Renal pelvis (tissue), 1 donor: ENCODE measurements at regions not wholly inside any gene's neighbourhood (a gene's known extent, or its start where the extent isn't known, plus 50 kb on each side); places are given as distances from the start of the nearest gene placed in this dataset.
A peak's percentile ranks its signal among the peaks of the same experiment; 100 is the strongest.

Source experiments
- DNase-seq: peaks from one replicate; pipeline ENCODE4 v3.0.0-alpha.2; 2013

DNA sequence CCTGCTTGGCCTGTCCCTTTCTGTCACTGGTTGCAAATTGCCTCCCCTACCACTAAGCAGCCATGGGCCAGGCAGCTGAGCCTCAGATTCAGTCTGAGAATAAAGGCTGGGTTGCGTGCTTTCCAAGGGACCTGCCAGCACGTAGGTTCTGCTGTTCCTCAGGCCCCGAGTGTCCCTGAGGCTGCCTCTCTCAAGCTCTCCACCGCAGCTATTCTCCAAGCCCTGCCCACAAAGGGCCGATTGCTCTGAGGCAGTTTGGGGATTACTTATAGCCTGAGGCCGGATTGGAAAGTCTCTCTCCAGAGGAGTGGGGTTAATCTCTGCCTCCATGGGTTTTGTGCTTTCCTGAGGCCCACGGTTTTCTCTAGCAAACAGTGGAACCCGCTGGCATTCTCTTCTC, 590.7 kb downstream of the BCOR start:
- DNase-seq = no peak

DNA sequence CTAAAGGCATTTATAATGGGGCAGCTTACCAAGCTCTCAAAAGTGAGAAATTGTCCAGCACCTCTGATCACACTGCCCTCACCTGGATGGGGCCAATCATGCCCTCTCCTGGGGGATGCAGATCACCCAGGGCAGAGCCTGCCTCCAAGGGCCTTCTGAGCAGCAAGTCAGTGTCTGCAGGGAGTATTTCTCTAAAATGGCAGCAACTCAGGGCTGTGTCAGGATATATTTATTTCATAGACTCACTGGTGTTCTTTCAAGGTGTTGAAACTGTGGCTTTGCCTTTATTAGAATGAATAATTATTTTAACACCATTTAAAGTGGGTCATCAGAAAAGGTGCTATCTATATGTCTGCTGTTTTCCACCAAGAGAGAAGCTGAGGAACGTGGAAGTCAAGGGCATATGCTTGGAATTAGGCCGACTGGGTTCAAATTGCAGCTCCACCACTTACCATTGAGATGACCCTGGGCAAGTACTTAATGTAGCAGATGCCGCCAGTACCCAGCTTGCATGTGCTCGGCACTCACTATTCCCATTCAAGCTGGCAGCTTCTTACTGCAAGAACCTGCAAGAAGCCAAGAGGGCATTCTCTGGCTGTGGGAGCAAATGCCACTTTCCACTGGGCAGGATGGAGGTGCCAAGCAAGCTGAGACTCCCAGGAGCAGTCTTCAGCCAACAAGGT, 590.0 kb downstream of the BCOR start:
- DNase-seq = no peak

DNA sequence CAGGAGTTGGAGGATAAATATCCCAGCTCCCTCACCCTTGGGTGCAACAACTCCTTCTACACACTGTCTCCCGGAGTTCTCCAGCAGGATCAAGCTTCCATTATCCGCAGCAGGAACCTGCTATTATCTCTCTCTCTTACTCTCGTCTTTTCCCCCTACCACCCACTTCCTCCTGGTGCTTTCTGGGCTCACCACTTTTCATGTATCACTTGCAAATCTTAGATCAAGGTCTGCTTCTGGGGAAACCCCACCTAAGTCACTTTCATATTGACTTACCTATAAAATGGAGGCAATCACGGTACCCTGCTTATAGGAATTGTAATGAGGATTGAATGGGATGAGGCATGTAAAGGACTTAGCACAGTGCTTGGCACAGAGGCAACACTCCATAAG, 589.5 kb downstream of the BCOR start:
- DNase-seq = no peak

- DNase-seq = no peak
Observed at GRCh38 chrX:39509157-39509556, 588.6 kb downstream of the BCOR start.

DNA sequence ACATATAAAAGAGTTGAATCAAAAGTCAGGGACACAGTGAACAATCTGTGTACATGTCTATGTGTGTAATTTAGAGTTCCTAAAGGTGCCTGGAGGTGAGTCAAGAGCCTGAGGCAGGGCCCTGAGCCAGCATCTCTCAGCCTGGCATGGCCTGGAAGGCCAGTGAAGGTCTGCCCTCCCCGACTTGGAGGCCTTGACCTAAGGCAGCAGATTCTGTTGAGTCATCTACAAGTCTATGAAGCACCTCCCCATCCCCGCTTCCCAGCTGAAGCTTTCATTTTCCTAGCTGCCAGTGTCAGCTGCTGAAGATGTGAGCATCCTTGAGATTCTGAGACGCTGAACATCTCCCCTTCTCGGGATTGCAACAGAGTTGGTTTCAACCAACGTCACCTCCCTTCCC, 583.9 kb downstream of the BCOR start:
- no peak for DNase-seq

DNA sequence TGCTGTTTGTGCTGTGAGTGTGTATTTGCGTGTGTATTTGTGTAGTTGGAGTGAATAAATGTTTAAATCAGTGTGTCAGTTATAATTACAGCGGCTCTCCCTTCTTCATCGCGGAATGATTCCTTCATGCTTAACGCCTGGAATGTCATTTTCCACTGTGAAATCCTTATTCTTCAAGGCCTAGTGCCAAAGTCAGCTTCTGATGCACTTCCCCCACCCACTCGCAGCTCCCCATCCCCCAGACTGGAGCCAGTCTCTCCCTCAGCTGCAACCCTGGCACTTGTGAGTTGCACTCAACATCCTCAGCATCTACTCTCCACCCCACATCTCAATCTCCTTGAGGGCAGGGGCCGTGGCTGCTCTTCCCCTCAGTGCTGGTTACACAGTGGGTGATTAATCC, 583.0 kb downstream of the BCOR start:
- DNase-seq = no peak

DNA sequence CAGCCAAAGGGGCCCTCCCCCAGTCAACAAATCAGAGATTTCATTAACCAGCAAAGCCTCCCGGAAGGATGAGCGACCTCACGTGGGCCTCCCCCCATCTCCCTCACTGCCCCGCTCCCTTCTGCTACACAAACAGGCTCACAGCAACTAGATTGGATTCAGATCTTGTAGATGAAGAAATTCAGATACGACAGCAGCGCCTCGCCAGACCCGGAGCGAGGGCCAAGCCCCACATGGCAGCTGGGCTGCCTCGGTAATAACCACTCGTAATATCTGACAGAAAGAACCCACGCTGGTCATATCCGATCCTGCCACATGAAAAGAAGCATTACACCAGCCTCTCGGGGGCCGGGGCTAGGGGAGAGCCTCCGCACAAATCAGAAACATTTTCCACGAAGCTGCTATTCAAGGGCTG, 581.3 kb downstream of the BCOR start:
- no peak for DNase-seq

- DNase-seq = no peak
Observed at GRCh38 chrX:39518476-39519029, 579.2 kb downstream of the BCOR start.

DNA sequence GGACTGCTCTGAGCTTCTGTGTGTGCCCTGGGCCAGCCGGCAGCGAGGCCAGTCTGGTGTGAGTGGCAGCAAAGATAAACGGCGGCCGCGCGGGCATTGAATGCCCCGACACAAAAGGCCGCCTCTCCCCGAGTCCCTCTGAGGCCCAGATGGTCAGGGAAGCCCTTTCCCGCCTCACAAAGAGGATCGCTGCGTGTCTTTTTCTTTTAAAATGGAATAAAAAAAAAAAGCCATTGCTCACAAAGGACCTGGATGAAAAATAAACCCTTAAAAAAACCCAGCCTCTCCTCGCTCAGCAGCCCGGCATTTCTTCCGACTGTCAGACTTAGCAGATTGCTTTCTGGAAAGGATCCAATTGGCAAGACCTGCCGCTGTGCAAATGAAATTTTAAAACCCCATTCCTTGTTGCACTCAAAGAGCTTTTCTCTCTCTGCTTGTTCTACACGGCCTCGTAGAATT, 578.7 kb downstream of the BCOR start:
- DNase-seq = peak; percentile 49

GRCh38 chrX:39519566-39520301, 578.0 kb downstream of the BCOR start:
- no peak for DNase-seq

DNA sequence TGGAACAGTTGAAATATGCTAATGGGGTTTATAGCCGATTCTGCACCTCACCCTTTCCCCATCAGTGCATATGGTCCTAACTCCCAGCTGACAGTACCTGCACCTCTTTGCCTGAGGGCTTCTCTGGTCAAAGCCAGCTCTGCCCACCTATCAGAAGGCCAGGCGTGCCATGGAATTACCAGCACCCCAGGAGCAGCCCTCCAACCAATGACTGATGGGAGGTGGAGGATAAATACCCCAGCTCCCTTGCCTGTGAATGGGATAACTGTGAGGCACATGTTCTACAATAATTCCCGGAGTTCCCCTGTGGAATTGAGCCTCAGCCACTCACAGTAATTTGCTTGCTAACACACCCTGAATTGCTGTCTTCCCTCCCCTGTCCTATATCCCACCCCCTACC, 572.0 kb downstream of the BCOR start:
- DNase-seq = no peak

- DNase-seq = no peak
Observed at GRCh38 chrX:39527025-39527424, 570.7 kb downstream of the BCOR start.

GRCh38 chrX:39528161-39528916, 569.4 kb downstream of the BCOR start:
- DNase-seq = no peak

GRCh38 chrX:39532761-39533160, 565.0 kb downstream of the BCOR start:
- DNase-seq = no peak

GRCh38 chrX:39534949-39535348, 562.8 kb downstream of the BCOR start:
- no peak for DNase-seq

DNA sequence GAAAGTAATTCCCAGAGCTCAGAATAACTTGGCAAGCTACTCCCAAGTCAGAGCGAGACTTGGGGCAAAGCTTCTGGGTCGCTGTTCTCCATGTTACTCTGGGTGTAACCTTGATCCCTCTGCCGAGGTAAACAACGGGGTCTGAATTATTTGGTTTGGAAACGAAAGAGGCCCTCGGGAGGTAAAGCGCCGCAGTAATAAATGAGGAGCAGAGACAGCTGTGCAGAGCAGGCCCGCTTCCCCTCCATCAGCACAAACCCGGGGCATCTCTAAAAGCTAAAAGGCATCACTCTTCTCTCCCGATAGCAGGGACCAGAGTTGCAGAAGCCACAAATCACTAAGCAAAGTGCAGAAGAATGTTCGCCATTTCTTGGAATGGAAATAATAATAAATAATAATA, 561.5 kb downstream of the BCOR start:
- peak; percentile 60 for DNase-seq

GRCh38 chrX:39541881-39542280, 555.9 kb downstream of the BCOR start:
- DNase-seq = no peak

GRCh38 chrX:39542316-39542715, 555.4 kb downstream of the BCOR start:
- no peak for DNase-seq

GRCh38 chrX:39550795-39551361, 546.9 kb downstream of the BCOR start:
- no peak for DNase-seq

- no peak for DNase-seq
Observed at GRCh38 chrX:39551762-39552161, 546.0 kb downstream of the BCOR start.

DNA sequence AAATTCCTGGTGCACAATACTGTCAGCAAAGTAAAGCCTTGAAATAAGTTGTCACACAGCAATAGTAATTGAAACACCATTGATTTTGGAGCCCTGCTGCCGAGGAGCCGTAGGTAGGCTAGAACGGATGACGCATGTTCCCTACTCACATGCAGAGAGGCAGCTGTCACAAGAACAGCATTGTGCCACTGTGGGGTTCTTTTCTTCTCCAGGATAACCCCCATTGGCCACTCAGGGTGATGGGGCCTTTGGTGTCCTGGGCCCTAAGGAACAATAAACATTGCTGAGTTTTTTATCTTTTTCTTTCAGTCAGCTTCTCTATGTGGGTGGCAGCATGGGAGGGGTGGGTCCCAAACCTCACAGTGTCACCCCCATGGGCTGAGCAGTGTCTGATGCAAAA, 542.3 kb downstream of the BCOR start:
- DNase-seq = no peak

DNA sequence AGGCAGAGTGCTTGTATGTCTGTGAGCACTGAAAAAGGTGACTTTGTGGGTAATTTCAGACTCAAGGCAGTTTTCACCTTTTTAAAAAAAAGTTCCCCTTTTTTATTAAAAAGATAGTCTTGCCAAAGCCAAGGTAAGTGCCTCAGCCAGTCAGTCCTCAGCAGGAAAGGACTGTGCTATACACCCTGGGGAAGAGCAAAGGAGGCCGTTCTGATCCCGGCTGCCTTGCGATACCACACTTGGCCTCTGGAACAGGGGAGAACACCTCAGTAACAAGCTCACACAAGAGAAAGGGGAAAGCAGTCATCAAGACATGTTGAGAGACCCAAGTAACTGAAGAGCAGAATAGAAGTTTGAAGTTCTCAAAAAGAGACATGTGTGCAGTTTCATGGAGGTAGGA, 541.7 kb downstream of the BCOR start:
- DNase-seq = no peak
